Effector CD4-positive, alpha-beta T cell (primary cell): ENCODE measurements at regions not wholly inside any gene's neighbourhood (a gene's known extent, or its start where the extent isn't known, plus 50 kb on each side); places are given as distances from the start of the nearest gene placed in this dataset.
"Not testable (repeated sequence)": the region's sequence is repeated elsewhere in the genome, so short reads cannot be mapped to it uniquely, and the experiment has no call there.

ENCODE experiments used
- DNase-seq: peaks from one replicate; pipeline ENCODE4 v3.0.0-alpha.2; 2020

DNA sequence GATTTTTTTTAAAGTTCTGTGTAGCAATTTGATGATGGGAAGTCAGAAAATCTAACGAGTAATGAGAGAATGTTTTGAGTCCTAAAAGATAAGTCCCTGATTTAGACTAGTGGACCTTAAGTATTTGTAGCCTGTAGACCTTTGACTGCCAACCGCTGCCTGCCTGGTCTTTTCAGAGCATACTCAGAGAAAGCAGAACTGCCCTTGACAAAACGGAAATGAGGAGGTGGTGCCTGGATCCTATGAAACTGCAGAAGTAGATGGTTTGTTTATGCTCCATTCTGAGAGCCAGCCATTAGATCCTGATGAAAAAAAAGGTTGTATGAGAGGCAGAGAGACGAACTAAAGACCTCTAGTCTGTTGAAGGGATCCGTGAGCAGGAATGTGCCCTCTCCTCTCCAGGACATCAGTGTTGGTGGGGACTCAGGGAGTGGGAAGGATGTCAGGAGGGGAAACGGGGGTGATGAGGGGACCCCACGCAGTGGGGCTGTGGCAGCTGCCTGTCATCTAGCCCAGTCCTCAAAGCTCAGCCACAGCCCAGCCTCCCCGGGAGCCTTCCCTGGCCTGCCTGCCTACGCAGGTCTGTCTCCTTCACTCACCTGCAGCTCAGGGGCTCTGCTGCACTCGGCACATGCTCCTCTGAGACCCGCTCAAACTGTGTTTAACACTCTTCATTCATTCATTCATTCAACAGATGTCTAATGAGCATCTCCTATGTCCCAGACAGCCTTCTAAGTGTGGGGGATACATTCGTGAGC is 447.5 kb downstream of the AACS start:
- DNase-seq = no peak

DNA sequence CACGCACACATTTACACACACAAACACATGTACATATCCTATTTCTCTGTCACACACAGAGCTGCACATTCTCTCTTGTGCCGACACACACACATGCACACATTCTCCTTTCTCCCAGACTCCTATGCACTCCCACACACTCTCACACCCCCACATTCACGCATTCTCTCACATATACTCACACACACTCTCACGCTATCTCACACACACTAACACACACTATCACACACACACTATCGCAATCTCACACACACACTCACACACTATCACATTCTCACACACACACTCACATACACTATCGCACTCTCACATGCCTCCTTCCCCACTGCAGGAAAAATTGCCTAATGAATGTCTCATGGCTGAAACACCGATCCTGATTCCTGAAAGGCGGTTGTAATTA is 450.7 kb downstream of the AACS start:
- DNase-seq = no peak

DNA sequence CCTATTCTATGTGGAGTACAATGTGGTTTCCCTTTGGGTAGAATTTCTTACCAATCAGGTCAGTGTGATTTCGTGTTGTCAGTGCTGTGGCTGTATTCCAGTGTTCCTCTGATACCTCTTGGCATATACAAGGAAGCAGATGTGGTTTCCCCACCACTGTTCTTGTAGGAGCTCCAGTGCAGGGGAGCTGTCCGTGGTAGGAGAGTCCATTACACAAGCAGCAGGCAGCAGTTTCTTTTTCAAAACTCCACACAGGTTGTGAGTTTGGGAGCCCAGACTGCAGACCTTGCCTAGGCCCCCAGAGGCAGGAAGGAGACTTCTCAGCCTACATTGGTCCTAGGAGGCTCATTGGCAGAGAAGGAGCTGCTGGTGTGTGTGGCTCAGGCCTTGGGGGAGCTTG is 452.8 kb downstream of the AACS start:
- DNase-seq = no peak

DNA sequence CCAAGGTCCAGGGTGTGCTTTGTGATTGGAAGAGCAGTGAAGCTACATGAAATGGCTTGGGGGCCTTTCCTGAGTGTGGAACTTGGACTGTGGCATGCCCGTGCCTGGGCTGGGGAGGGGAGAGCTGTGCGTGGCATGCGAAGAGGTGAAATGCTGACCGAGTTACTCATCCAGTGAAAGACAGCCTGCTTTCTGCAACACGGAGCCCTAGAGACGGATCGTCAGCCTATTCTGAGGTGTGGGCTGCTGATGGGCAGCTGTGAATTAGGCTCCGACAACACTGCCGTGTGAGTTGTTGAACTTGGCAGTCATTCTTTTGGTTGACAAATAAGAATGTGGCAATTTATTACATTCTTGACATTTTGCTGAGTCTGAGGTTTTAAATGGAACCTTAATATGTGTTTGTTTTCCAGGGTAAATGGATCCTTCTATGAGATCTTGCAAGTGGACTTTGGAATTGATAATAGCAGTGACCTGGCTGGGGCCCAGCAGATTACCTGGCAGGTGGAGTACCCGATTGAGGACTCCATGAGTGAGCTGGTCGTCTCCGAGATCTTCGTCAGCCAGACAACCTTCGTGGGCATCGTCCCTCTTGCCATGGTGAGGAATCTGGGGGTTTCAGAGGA is 453.9 kb downstream of the AACS start:
- DNase-seq = no peak

DNA sequence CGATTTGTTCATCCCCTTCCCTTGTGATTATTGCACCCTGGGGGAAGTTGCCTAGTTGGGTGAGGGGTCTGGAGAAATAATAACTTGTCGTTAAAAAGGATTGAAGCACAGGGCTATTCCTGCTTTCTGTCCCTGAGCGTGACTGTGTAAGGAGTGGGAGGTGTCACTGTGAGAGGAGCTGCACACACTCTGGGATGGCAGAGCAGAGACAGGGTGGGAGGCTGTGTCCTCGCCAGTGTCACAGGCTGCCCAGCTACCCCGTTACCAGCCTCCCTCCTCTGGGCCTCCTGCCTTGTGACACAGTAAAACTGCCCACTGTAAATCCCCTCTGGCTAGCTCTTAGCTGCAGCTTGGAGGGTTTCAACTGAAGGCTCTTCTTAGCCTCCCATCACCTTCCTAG is 460.6 kb downstream of the AACS start:
- no peak for DNase-seq

DNA sequence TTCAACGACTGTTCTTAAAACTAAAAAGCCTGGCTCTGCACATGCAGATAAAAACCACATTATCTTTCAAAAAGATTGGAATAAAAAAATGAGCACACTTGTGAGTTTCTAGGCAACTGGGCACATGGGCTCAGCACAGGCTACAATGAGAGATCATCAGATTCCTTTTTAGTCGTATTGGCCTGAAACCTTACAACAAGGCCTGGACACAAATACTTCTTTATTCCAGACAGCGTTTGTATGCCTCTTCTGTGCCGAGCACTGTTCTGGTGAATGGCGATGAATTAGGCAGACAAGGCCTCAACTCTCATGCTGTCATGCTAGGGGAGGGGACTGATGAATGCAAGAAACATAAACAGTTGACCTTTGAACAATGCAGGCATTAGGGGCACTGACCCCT is 463.0 kb downstream of the AACS start:
- no peak for DNase-seq

DNA sequence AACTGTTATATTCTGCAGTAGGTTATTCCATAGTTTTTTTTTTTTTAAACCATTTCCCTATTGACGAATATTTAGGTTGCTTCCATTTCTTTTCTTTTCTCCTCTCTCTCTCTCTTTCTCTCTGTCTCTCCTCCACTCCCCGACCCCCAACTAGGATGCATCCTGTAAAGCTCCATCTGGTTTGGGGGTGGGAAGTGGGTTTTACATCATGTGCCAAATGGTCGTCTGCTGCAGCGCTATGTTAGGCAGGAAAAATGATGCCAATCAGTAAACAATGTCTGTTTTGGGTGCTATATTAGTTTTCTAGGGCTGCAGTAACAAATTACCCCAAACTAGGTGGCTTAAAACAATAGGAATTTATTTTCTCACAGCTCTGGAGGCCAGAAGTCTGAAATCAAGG is 465.0 kb downstream of the AACS start:
- no peak for DNase-seq

DNA sequence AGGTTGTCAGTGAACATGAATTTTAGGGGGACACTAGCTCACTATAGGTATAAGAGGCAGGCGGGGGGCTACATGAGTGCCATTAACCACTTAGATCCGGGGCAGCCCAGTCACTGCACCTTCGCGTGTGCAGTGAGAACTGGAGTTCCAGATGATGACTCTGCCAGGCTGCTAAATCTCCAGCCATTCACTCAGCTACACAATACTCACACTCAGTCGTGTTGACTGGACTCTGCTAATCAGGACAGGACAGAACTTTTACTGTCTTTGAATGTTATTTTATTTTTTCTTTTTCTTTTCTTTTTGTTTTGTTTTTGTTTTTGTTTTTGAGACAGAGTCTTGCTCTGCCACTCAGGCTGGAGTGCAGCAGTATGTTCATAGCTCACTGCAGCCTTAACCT is 465.6 kb downstream of the AACS start:
- no peak for DNase-seq

DNA sequence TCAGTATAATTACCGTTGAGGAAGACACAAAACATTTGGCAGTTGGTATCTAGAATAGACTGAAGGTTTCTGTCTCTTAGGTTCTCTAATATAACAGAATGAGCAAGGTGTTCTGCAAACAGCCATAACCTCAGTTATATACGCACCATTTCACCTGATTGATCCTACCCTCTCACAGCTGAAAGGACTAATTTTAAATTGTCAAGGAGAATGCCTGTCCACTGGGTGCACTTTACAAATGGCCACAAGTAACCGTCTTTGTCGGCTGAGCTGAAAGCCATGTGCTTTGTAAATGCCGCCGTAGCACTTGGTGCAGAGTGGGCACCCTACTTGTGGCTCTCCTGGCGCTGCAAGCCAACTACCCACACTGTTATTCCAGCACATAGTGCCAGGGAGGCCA is 466.3 kb downstream of the AACS start:
- DNase-seq = no peak

DNA sequence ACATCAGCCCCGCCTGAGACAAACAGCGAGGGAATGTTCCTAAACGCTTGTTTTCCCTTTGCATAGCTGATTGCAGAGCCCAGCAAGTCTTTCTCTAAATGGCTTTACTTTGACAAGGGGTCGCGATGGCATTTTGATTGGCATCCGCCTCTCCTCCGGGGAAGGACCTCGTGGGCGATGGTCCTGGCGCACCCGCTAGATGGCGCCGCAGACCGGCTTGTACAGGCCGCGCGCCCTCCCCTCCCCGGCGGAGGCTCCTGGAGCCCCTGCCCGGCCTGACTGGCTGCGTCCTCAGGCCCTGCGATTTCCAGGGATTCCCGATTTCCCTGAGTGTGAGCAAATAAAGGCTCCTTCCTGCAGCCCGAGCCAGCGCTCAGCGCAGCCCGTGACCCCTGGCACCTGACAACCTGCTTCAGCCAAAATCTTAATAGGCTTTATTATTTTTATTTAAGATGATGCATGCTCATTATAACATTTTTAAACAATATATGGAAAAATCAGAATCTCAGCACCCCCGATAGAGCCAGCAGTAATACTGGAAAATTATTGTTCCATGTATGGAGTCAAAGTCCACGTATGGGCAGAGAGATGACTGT is 468.3 kb downstream of the AACS start:
- no peak for DNase-seq

DNA sequence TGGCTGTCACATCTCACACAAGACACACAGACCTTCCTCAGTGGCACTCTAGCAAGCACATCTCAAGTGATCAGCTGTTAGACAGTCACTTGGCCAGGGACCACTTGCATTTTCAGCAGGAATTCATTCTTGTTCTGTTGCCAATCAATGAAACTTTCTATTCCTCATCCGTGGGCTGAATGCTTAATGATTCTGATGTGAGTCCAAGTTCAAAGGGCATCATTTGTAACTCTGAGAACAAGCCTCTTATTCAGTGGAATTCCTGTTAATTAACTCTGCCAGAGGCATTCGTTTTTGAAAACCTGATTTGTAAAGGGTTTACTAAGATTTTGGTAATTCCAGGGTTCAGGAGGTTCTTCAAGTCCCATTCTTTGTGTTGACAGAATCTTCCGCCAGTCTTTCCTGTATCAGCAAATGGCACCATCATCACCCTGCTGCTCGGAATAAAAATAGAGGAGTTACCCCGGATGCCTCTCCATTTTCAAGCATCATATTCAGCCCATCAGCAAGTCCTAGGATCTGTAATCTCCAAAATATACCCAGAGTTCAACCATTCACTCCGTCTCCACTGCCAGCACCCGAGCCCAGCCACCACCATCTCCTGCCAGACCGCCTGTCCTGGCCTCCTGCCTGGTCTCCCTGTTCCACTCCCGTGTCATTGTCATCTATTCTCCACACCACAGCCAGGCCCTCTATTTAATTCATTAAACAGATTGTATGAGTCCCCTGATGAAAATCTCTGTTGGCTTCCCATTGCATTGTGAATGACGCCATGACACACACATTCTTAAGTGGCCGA is 473.4 kb downstream of the AACS start:
- DNase-seq = no peak

DNA sequence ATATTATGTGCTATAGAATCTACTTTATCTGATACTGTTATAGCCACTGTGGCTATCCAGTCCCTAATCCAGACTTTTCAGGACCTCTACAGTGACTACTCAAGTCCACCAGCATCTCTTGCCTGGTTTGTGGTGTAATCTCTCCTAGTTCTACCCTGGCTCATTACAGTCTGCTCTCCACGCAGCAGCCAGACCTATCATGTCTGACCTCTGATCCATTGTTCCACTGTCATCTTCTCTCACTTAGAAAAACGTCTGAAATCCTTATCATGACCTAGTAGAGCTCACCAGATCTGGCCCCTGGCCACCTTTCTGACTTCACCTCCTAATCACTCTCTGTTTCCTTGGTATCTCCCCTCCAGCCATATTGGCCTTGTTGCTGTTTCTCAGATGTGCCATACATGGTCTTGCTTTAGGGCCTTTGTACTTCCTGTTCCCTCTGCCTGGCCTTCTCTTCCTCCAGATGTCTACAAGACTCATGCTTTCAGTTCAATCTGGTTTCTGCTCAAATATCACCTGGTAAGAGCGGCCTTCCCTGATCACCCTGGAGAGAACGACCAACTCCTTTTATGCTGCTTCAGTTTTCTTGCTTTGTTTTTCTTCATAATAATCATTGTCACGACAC is 475.5 kb downstream of the AACS start:
- no peak for DNase-seq

DNA sequence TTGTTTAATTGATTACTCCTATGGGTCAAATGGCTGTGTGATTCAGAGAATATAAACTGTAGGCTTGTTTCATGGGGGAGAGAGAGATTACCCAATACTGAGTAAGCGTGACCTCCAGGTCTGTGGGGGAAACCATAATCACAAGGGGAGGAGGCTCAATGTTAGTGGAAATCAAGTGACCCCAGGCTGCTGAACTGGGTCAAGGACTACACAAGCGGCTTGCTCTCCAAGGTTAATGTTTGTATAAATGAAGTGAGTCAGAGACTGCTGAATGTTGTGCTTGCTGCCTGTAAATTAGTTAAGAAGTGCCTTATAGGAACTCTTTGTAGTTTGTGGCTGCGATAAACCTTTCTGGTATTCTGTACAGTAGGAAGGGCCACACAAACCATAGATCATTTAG is 479.7 kb downstream of the AACS start:
- no peak for DNase-seq

DNA sequence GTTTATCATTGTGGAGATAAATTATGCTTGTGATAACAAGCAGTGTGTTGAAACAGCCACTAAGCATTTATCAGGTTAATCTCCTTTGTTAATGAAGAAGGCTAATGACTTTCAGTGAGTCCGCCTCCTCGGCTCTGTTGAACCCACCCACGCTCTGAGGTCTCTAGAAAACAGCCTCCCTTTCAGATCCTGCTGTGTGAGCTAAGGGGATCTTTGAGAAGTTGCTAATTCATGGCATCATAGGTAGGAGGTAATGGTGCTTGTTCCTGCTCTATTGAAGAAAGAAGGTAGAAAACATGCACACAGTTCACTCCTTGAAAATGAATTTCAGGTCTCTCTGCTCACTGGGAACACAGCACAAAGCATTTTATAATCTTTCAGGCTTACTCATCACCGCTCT is 483.9 kb downstream of the AACS start:
- no peak for DNase-seq

DNA sequence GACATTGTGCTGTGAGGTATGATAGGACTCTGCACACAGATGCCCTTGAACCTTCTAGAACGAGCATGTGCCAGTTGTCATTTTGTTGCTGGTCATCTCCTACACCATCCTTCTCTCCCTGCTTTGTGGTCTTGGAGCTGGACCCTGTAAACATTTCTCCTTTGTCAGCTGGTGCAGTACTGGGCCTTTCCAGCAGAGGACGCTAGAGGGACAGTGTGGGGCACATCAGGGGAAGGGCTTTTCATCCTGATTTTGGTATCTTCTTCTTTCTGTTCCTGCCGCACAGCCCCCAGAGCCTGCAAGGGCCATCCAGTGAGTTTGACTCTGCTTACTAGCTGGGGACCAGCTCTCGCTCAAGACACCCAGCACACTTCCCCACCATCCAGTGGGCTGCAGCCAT is 484.6 kb downstream of the AACS start:
- DNase-seq = no peak

DNA sequence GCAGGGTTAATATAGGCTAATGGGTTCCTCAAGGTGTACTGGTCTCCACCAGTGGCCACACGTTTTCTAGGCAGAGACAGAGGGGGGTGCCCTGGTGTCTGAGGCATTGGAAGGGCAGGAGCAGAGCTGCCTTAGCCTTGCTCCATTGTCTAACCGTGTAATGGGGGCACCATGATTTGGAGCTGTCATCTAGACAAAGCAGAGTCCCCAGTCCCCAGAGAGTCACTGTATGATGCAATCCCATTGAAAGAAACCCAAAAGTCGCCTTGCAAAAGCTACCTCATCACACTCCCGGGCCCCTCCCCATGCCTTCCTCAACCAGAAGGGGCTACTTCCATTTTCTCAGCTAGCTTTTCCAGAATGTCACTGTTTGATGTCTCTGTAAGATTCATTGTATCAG is 487.1 kb downstream of the AACS start:
- DNase-seq = no peak

DNA sequence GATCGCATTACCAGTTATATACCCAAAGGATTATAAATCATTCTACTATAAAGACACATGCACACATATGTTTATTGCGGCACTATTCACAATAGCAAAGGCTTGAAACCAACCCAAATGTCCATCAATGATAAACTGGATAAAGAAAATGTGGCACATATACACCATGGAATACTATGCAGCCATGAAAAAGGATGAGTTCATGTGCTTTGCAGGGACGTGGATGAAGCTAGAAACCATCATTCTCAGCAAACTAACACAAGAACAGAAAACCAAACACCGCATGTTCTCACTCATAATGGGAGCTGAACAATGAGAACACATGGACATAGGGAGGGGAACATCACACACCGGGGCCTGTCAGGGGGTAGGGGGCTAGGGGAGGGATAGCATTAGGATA is 495.8 kb downstream of the AACS start:
- not testable (repeated sequence) for DNase-seq

DNA sequence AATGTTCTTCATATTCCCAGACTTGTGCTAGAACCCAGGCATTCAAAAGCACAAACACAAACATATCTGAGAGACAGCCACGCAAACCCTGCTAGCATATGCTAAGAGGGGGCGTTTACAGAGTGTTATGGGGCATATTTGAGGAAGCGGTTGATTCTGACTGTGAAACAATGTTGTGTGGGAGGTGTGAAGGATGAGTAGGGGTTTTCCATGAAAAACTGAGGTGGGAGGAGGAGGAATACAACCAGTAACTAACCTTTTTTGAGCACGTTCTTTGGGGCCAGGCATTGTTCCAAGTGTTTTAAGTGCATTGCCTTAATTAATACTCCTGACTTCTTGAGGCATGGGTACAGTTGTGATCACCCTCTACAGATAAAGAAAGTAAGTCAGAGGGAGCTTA is 499.5 kb downstream of the AACS start:
- no peak for DNase-seq

DNA sequence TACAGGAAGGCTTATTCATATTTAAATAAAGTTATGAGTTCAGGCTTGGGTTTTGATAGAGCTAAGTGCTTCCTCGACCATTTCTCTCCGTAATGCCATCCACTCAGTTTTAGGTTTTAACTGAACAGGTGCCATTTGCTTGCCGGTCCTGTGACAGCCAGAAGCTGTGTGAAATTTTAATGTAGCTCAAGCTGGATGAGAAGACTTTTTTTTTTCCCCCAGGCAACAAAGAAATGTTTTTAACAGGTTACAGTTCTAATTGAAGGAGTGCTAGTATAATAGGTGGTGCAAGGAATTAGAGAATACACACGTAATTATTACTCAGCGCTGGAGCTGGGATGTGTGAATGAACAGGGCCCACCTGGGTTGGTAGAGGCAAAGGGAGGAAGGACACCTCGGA is 502.3 kb downstream of the AACS start:
- no peak for DNase-seq

DNA sequence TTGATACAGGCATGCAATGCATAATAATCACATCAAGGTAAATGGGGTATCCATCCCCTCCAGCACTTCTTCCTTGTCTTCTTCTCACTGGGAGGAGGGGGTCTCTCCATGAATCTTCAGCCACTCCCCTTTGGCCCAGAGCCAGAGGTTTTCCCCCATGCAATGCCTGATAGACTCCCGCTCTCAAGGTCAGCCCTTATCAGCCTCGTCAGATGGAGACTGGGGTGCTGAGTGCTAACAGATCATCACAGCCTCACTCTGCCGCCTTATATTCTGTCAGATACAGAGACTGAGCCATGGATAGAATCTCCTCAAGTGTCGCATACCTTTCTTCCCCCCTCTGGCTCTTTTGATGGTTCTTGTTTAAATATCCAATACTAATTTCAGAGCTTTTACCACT is 503.1 kb downstream of the AACS start:
- DNase-seq = no peak

DNA sequence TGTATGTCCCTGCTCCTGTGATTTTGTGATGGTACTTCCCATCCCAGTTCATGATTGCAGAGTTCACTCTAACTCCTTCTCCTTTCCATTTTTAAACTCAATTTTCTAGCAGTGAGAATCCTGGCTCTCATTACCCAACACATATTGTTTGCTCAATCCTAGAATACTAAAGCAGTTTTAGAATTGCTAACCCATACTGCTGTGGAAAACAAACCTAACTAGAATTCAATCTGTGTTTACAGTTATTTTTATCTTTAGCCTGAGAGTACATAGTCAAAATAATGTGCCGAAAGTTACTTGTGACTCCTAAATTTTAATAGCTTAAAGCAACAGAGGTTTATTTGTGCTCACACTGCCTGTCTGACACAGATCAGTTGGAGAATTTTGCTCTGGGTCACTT is 508.0 kb downstream of the AACS start:
- no peak for DNase-seq

DNA sequence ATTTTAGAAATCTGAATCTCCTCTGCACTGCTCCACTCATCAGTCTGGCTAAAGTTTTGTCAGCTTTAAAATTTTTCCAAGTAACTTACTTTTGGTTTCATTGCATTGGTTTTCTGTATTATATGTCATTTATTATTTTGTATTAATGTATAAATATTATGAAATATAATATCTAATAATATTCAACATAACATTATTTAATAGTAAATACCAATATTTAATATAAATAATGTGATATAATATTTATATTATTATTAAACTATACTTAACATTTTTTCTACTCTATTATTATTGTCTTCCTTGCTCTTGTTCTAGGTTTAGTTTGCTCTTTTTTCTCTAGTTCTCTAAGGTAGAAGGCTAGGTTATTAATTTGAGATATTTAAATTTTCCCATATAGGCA is 512.1 kb downstream of the AACS start:
- DNase-seq = no peak

DNA sequence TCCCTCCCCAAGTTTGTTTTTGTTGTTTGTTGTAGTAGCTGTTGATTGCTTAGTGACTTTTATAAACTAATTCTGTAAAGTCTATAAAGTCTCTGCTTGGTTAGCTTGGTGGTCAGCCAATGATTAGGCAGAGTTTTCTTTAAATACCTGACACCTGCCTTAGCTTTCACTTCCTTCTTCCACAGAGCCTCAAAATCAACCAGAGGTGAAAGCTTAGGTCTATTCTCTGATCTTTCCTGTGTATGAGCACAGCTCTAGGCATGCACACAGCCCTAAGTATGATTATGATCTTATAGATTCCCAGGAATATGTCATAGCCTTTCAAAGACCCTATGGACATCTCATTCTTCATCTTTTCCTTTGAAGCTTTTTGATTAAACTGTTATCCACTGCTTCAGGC is 514.7 kb downstream of the AACS start:
- DNase-seq = no peak
